ENCODE measurements at regions not wholly inside any gene's neighbourhood (a gene's known extent, or its start where the extent isn't known, plus 50 kb on each side); places are given as distances from the start of the nearest gene placed in this dataset.

DNA sequence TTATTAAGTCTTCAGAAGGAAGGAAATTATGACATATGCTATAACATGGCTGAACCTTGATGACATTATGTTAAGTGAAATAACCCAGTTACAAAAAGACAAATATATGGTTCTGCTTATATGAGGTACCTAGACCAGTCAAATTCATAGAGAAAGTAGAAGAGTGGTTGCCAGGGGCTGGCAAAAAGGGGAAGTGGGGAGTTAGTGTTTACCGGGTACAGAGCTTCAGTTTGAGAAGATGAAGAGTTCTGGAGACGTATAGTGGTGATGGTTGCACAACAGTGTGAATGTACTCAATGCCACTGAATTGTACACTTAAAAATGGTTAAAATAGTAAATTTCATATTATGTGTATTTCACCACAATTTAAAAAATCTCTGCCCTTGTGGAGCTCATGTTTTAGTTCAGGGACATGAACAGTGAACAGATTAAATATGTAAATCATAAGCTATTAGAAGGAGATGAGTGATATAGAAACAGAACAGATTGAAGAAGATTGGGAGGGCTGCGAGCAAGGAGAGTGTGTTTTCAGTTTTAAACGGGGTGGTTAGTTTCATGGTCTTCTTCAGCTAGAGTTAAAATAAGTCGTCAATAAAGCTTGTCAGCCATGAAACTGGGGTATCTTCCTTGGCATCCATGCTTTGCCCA, 355.2 kb downstream of the KCNRG start:
- no peak for ATAC-seq (ENCODE audit: insufficient read depth, low read depth)
- DNase-seq, result no peak
- Histone ChIP-seq H3K79me2 (ENCODE audit: insufficient read depth, low read length) (no peaks in the 10 kb centered on the region), H2AFZ (ENCODE audit: low read depth, low read length) (no peak overlapping the region), H3K27ac (ENCODE audit: low read length) (no peak overlapping the region), H3K27me3 (ENCODE audit: insufficient read depth, low read length, poor library complexity) (no peaks in the 10 kb centered on the region), H3K36me3 (ENCODE audit: insufficient read depth, low read length) (no peaks in the 10 kb centered on the region), H3K9me3 (ENCODE audit: insufficient read depth, low read length, severe bottlenecking) (no peaks in the 10 kb centered on the region), H4K20me1 (ENCODE audit: insufficient read depth, low read length) (no peaks in the 10 kb centered on the region), H3K4me1 (ENCODE audit: insufficient read depth, low read length) (no peaks in the 10 kb centered on the region), H3K4me2 (ENCODE audit: insufficient read depth, low read length) (no peak overlapping the region), H3K9ac (ENCODE audit: low read depth, low read length) (no peak overlapping the region), H3K4me3 (ENCODE audit: low read depth in 1 of 2, low read length in 2 of 2) (no peak overlapping the region)
- no peak for TF ChIP-seq EZH2 (IDR thresholded peaks at IDR 0.05; ENCODE audit: borderline replicate concordance, low read depth, low read length, severe bottlenecking)
- TF ChIP-seq, protein P1, sequence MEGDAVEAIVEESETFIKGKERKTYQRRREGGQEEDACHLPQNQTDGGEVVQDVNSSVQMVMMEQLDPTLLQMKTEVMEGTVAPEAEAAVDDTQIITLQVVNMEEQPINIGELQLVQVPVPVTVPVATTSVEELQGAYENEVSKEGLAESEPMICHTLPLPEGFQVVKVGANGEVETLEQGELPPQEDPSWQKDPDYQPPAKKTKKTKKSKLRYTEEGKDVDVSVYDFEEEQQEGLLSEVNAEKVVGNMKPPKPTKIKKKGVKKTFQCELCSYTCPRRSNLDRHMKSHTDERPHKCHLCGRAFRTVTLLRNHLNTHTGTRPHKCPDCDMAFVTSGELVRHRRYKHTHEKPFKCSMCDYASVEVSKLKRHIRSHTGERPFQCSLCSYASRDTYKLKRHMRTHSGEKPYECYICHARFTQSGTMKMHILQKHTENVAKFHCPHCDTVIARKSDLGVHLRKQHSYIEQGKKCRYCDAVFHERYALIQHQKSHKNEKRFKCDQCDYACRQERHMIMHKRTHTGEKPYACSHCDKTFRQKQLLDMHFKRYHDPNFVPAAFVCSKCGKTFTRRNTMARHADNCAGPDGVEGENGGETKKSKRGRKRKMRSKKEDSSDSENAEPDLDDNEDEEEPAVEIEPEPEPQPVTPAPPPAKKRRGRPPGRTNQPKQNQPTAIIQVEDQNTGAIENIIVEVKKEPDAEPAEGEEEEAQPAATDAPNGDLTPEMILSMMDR (IDR thresholded peaks at IDR 0.05; ENCODE audit: borderline replicate concordance, extremely low read depth, low read length, poor library complexity, severe bottlenecking), result no peak

DNA sequence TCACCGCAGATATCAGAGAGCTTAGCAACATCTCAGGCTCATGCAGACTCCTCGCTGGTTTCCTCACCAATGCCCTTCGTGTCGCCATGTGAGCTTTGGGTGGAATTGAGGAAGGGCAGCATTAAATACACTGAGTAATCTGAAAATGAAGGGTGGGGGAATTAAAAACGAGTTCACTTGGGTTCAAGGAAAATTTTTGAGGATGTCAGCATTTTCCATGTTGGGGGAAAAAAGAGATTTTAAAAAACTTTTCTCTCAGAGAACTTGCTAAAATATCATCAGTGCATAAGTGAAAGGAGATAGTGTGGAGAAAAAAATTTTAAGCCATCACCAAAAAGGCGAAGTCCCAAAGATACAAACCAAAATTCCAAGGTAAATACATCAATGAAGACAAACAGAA, 359.3 kb downstream of the KCNRG start:
- ATAC-seq (ENCODE audit: insufficient read depth, low read depth), result no peak

DNA sequence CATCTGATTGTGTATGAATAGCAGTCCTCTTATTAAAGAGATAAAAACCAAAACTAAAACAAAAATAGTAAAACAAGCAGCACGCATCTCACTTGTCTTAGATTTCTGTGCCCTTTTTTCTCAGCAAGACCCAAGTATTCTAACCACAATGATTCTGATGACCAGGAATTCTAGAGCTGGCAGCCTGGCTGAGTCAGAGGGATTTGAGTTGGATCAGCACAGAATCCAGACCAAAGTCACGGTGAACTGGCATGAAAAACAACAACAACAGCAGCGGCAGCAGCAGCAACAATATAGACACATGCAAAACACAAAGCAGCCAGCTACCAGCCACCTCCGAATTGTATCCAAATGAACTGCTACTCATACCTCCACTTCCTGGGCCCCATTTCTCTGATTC, 360.5 kb downstream of the KCNRG start:
- no peak for DNase-seq
- Histone ChIP-seq H3K4me3 (ENCODE audit: low read depth in 1 of 2, low read length in 2 of 2) (no peak overlapping the region), H3K4me2 (ENCODE audit: insufficient read depth, low read length) (no peak overlapping the region)

More for the DNA sequence above, 359.3 kb downstream of the KCNRG start:
- H3K36me3 ChIP-seq (ENCODE audit: insufficient read depth, low read length), result no peaks in the 10 kb centered on the region
- no peak overlapping the region for H3K9ac ChIP-seq (ENCODE audit: low read depth, low read length)
- H3K27ac ChIP-seq (ENCODE audit: low read length), result no peak overlapping the region
- no peak overlapping the region for H3K4me2 ChIP-seq (ENCODE audit: insufficient read depth, low read length)
- H3K79me2 ChIP-seq (ENCODE audit: insufficient read depth, low read length), result no peaks in the 10 kb centered on the region
- no peak overlapping the region for H3K4me3 ChIP-seq (ENCODE audit: low read depth in 1 of 2, low read length in 2 of 2)
- no peak for DNase-seq
- no peaks in the 10 kb centered on the region for H3K9me3 ChIP-seq (ENCODE audit: insufficient read depth, low read length, severe bottlenecking)
- H3K4me1 ChIP-seq (ENCODE audit: insufficient read depth, low read length), result peaks cover 26% of the 10 kb centered on the region
- H4K20me1 ChIP-seq (ENCODE audit: insufficient read depth, low read length), result no peaks in the 10 kb centered on the region
- TF ChIP-seq, protein P1 (IDR thresholded peaks at IDR 0.05; ENCODE audit: borderline replicate concordance, extremely low read depth, low read length, poor library complexity, severe bottlenecking), result no peak
- TF ChIP-seq EZH2 (IDR thresholded peaks at IDR 0.05; ENCODE audit: borderline replicate concordance, low read depth, low read length, severe bottlenecking), result no peak
- H2AFZ ChIP-seq (ENCODE audit: low read depth, low read length), result no peak overlapping the region
- H3K27me3 ChIP-seq (ENCODE audit: insufficient read depth, low read length, poor library complexity), result no peaks in the 10 kb centered on the region

More for the DNA sequence above, 360.5 kb downstream of the KCNRG start:
- Histone ChIP-seq H3K9me3 (ENCODE audit: insufficient read depth, low read length, severe bottlenecking) (peaks cover 7% of the 10 kb centered on the region), H3K4me1 (ENCODE audit: insufficient read depth, low read length) (peaks cover 28% of the 10 kb centered on the region), H3K27me3 (ENCODE audit: insufficient read depth, low read length, poor library complexity) (no peaks in the 10 kb centered on the region), H3K36me3 (ENCODE audit: insufficient read depth, low read length) (no peaks in the 10 kb centered on the region), H2AFZ (ENCODE audit: low read depth, low read length) (no peak overlapping the region), H3K27ac (ENCODE audit: low read length) (no peak overlapping the region), H4K20me1 (ENCODE audit: insufficient read depth, low read length) (no peaks in the 10 kb centered on the region), H3K9ac (ENCODE audit: low read depth, low read length) (no peak overlapping the region), H3K79me2 (ENCODE audit: insufficient read depth, low read length) (no peaks in the 10 kb centered on the region)
- no peak for ATAC-seq (ENCODE audit: insufficient read depth, low read depth)
- TF ChIP-seq EZH2 (IDR thresholded peaks at IDR 0.05; ENCODE audit: borderline replicate concordance, low read depth, low read length, severe bottlenecking), result no peak
- TF ChIP-seq, protein P1 (IDR thresholded peaks at IDR 0.05; ENCODE audit: borderline replicate concordance, extremely low read depth, low read length, poor library complexity, severe bottlenecking), result no peak
